ENCODE measurements at regions not wholly inside any gene's neighbourhood (a gene's known extent, or its start where the extent isn't known, plus 50 kb on each side); places are given as distances from the start of the nearest gene placed in this dataset.

- Mint-ChIP-seq H3K27me3 (ENCODE audit: insufficient read depth) (no peaks in the 10 kb centered on the region), H3K27ac (no peak overlapping the region), H3K4me3 (no peak overlapping the region), H3K4me1 (peaks cover 6% of the 10 kb centered on the region), H3K36me3 (ENCODE audit: low read depth) (no peaks in the 10 kb centered on the region), H3K9me3 (no peaks in the 10 kb centered on the region)
- H3K4me3 ChIP-seq (ENCODE audit: low read length), result no peak overlapping the region
- no peak overlapping the region for H3K27ac ChIP-seq (ENCODE audit: low read depth, low read length)
- H3K27me3 ChIP-seq (ENCODE audit: control insufficient read depth, insufficient read depth, low read length, poor library complexity, severe bottlenecking), result no peaks in the 10 kb centered on the region
- no peaks in the 10 kb centered on the region for H3K4me1 ChIP-seq (ENCODE audit: control insufficient read depth, insufficient read depth, low read length)
- no peaks in the 10 kb centered on the region for H3K36me3 ChIP-seq (ENCODE audit: control insufficient read depth, insufficient read depth, low read length)
- no peaks in the 10 kb centered on the region for H3K9me3 ChIP-seq (ENCODE audit: control insufficient read depth, low read length)
- no peak for TF ChIP-seq CTCF (conservative IDR thresholded peaks at IDR 0.05)
- 87 to 94% methylated on average over 2 to 4 of the region's 4 CpGs for WGBS, 2 experiments (ENCODE audit: insufficient coverage in 1 of 2, insufficient read length in 1 of 2)
- DNase-seq, result no peak
- H3K9ac ChIP-seq (ENCODE audit: extremely low read depth, low read length, poor library complexity, severe bottlenecking), result no peak overlapping the region
These were observed 271.1 kb downstream of the SNX13 start for GRCh38 chr7:17669204-17669603.

DNA sequence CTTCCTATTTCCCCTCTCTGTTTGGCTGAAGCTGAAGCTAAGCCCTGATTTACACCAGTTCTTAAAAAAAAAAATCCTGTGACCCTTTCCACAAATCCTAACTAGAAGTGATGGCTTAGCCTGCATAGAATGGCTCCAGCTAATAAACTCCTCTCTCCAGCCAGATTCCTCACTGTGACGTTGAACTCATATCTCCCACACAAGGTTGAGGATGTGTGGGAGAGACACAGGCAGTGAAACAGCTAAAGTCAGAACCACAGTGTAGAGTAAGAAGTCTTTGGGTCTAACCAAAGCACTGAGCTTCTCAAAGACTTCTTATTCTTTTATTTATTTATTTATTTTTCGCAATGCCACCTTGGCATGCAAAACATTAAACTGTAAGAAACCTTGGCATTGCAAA is 268.3 kb downstream of the SNX13 start:
- no peak for DNase-seq
- Histone ChIP-seq H3K4me3 (ENCODE audit: low read length) (no peak overlapping the region), H3K9ac (ENCODE audit: extremely low read depth, low read length, poor library complexity, severe bottlenecking) (no peak overlapping the region), H3K9me3 (ENCODE audit: control insufficient read depth, low read length) (no peaks in the 10 kb centered on the region), H3K27me3 (ENCODE audit: control insufficient read depth, insufficient read depth, low read length, poor library complexity, severe bottlenecking) (no peaks in the 10 kb centered on the region), H3K27ac (ENCODE audit: low read depth, low read length) (no peak overlapping the region), H3K4me1 (ENCODE audit: control insufficient read depth, insufficient read depth, low read length) (no peaks in the 10 kb centered on the region), H3K36me3 (ENCODE audit: control insufficient read depth, insufficient read depth, low read length) (no peaks in the 10 kb centered on the region)
- H3K4me3 Mint-ChIP-seq, result no peak overlapping the region
- no peaks in the 10 kb centered on the region for H3K4me1 Mint-ChIP-seq
- H3K27ac Mint-ChIP-seq, result no peak overlapping the region
- no peaks in the 10 kb centered on the region for H3K9me3 Mint-ChIP-seq
- 100% methylated on average over 2 of the region's 2 CpGs; no CpG with 5 or more reads in 1 of the 2 experiments for WGBS, 2 experiments (ENCODE audit: insufficient coverage in 1 of 2, insufficient read length in 1 of 2)
- no peaks in the 10 kb centered on the region for H3K36me3 Mint-ChIP-seq (ENCODE audit: low read depth)
- TF ChIP-seq CTCF (conservative IDR thresholded peaks at IDR 0.05), result no peak
- no peaks in the 10 kb centered on the region for H3K27me3 Mint-ChIP-seq (ENCODE audit: insufficient read depth)

DNA sequence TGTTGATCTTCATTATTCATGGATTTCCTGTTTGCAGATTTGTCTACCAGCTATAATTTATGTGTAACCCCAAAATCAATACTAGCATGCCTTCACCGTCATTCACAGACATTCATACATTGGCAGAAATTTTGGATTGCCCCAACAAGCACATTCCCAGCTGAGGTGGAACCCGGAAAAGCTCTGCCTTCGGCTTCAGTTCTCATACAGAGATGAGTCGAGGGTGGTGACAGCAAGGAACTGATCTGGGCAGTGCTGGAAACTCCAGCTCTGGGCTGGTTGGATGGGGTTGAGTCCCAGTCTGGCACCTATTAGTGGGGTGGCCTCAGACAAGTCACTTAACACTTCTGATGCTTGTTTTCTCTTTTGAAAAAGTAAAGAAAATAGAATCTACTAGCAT is 267.5 kb downstream of the SNX13 start:
- no peaks in the 10 kb centered on the region for H3K4me1 ChIP-seq (ENCODE audit: control insufficient read depth, insufficient read depth, low read length)
- Mint-ChIP-seq H3K9me3 (no peaks in the 10 kb centered on the region), H3K4me3 (no peak overlapping the region), H3K4me1 (no peaks in the 10 kb centered on the region), H3K36me3 (ENCODE audit: low read depth) (no peaks in the 10 kb centered on the region), H3K27me3 (ENCODE audit: insufficient read depth) (no peaks in the 10 kb centered on the region), H3K27ac (no peak overlapping the region)
- DNase-seq, result no peak
- H3K9me3 ChIP-seq (ENCODE audit: control insufficient read depth, low read length), result no peaks in the 10 kb centered on the region
- no peak overlapping the region for H3K27ac ChIP-seq (ENCODE audit: low read depth, low read length)
- TF ChIP-seq CTCF (conservative IDR thresholded peaks at IDR 0.05), result no peak
- 88% methylated on average over 1 to 4 of the region's 4 CpGs for WGBS, 2 experiments (ENCODE audit: insufficient coverage in 1 of 2, insufficient read length in 1 of 2)
- no peak overlapping the region for H3K9ac ChIP-seq (ENCODE audit: extremely low read depth, low read length, poor library complexity, severe bottlenecking)
- H3K27me3 ChIP-seq (ENCODE audit: control insufficient read depth, insufficient read depth, low read length, poor library complexity, severe bottlenecking), result no peaks in the 10 kb centered on the region
- H3K36me3 ChIP-seq (ENCODE audit: control insufficient read depth, insufficient read depth, low read length), result no peaks in the 10 kb centered on the region
- no peak overlapping the region for H3K4me3 ChIP-seq (ENCODE audit: low read length)

All from endodermal cell (in vitro differentiated cells).